ENCODE measurements at regions not wholly inside any gene's neighbourhood (a gene's known extent, or its start where the extent isn't known, plus 50 kb on each side); places are given as distances from the start of the nearest gene placed in this dataset.

GRCh38 chr6:1137849-1138248 is 174.0 kb upstream of the FOXQ1 start:
- no peak overlapping the region for H3K4me3 ChIP-seq
- no peaks in the 10 kb centered on the region for H3K27me3 ChIP-seq
- no peak for TF ChIP-seq CTCF (IDR thresholded peaks at IDR 0.05)
- TF ChIP-seq POLR2A (IDR thresholded peaks at IDR 0.05): no peak
- DNase-seq: no peak
- H3K4me1 ChIP-seq: peaks cover 0 to 15% (median 10%) of the 10 kb centered on the region in 3 donors
- H3K36me3 ChIP-seq: no peaks in the 10 kb centered on the region
- no peak overlapping the region for H3K27ac ChIP-seq
- WGBS, 2 donors: 86 to 93% methylated on average over 6 of the region's 6 CpGs
- H3K9me3 ChIP-seq: peaks cover 0 to 5% (median 0%) of the 10 kb centered on the region in 3 donors
- intact Hi-C loops (cut with DNase I): no loop called here

GRCh38 chr6:1136827-1137226 is 175.1 kb upstream of the FOXQ1 start:
- Histone ChIP-seq H3K36me3 (no peaks in the 10 kb centered on the region), H3K27ac (peak overlapping the region in 3 of 4 donors; percentile 19 to 64 (median 40)), H3K9me3 (peaks cover 0 to 5% (median 0%) of the 10 kb centered on the region in 3 donors), H3K4me1 (peaks cover 0 to 25% (median 15%) of the 10 kb centered on the region in 3 donors), H3K4me3 (no peak overlapping the region), H3K27me3 (no peaks in the 10 kb centered on the region)
- no peak for DNase-seq
- intact Hi-C loops (cut with DNase I): no loop called here
- WGBS, 2 donors: 28 to 36% methylated on average over 4 of the region's 4 CpGs
- TF ChIP-seq CTCF (IDR thresholded peaks at IDR 0.05) (no peak), POLR2A (IDR thresholded peaks at IDR 0.05) (no peak)

- WGBS, 2 donors: 19 to 26% methylated on average over 10 of the region's 10 CpGs
- Histone ChIP-seq H3K4me1 (peaks cover 0 to 29% (median 18%) of the 10 kb centered on the region in 3 donors), H3K9me3 (peaks cover 0 to 5% (median 0%) of the 10 kb centered on the region in 3 donors), H3K27me3 (no peaks in the 10 kb centered on the region), H3K36me3 (no peaks in the 10 kb centered on the region), H3K4me3 (peak overlapping the region in 1 of 4 donors; percentile 16), H3K27ac (peak overlapping the region; percentile 28 to 64 (median 48))
- intact Hi-C loops (cut with DNase I): no loop called here
- DNase-seq: no peak
- no peak for TF ChIP-seq POLR2A (IDR thresholded peaks at IDR 0.05)
These were observed 175.5 kb upstream of the FOXQ1 start for GRCh38 chr6:1136415-1136774.

GRCh38 chr6:1135726-1136414 is 176.0 kb upstream of the FOXQ1 start:
- no peak for DNase-seq
- Histone ChIP-seq H3K9me3 (peaks cover 0 to 5% (median 0%) of the 10 kb centered on the region in 3 donors), H3K4me3 (peak overlapping the region in 1 of 4 donors; percentile 16)

GRCh38 chr6:1131285-1132079 is 180.4 kb upstream of the FOXQ1 start:
- Histone ChIP-seq H3K9me3 (no peaks in the 10 kb centered on the region), H3K27me3 (no peaks in the 10 kb centered on the region), H3K4me3 (no peak overlapping the region), H3K27ac (peak overlapping the region in 2 of 4 donors; percentile 11 to 15), H3K36me3 (no peaks in the 10 kb centered on the region), H3K4me1 (peaks cover 0 to 26% (median 17%) of the 10 kb centered on the region in 3 donors)
- intact Hi-C loops (cut with DNase I): no loop called here
- WGBS, 2 donors: 34 to 36% methylated on average over 9 of the region's 9 CpGs
- no peak for TF ChIP-seq CTCF (IDR thresholded peaks at IDR 0.05)
- no peak for TF ChIP-seq POLR2A (IDR thresholded peaks at IDR 0.05)
- DNase-seq: no peak

More at GRCh38 chr6:1135726-1136414, 176.0 kb upstream of the FOXQ1 start:
- 55 to 58% methylated on average over 6 to 7 of the region's 7 CpGs for WGBS, 2 donors
- H3K27me3 ChIP-seq: no peaks in the 10 kb centered on the region
- H3K36me3 ChIP-seq: no peaks in the 10 kb centered on the region
- peaks cover 0 to 33% (median 20%) of the 10 kb centered on the region in 3 donors for H3K4me1 ChIP-seq
- intact Hi-C loops (cut with DNase I): no loop called here
- TF ChIP-seq CTCF (IDR thresholded peaks at IDR 0.05): no peak
- peak overlapping the region; percentile 18 to 64 (median 42) for H3K27ac ChIP-seq

All from esophagus squamous epithelium (tissue), 5 donors.